NB4 (cell line): ENCODE measurements at regions not wholly inside any gene's neighbourhood (a gene's known extent, or its start where the extent isn't known, plus 50 kb on each side); places are given as distances from the start of the nearest gene placed in this dataset.

Source experiments
- POLR2A ChIP-seq: IDR thresholded peaks from 2 replicates; pipeline ENCODE4 v1.6.1; 2011; ENCODE audit warnings: mild to moderate bottlenecking; ENCODE audit not compliant: insufficient read length; ENCODE audit errors: extremely low read depth
- TF ChIP-seq, protein P1 (sequence below): IDR thresholded peaks from one replicate; pipeline ENCODE4 v1.5.1; 2012; ENCODE audit warnings: low read depth, low read length

DNA sequence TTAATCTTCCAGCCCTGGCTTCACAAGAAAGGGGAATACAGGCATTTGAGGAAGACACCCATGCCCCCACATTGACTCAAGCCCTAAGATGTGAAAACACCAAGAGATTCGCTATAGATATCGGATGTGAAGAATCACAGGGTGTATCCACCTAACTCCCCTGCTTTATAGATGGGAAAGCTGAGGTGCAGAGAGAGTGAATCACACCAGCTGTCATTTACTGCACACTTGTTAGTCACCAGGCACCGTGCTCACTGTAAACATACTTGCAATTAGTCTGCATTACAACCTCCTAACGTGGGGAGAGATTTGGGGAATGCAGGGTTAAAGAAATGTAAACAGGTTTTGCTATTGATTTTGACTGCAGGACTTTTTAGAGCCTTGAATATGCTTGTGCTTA is 325.5 kb downstream of the C16orf95 start:
- TF ChIP-seq POLR2A, result no peak
- TF ChIP-seq, protein P1, sequence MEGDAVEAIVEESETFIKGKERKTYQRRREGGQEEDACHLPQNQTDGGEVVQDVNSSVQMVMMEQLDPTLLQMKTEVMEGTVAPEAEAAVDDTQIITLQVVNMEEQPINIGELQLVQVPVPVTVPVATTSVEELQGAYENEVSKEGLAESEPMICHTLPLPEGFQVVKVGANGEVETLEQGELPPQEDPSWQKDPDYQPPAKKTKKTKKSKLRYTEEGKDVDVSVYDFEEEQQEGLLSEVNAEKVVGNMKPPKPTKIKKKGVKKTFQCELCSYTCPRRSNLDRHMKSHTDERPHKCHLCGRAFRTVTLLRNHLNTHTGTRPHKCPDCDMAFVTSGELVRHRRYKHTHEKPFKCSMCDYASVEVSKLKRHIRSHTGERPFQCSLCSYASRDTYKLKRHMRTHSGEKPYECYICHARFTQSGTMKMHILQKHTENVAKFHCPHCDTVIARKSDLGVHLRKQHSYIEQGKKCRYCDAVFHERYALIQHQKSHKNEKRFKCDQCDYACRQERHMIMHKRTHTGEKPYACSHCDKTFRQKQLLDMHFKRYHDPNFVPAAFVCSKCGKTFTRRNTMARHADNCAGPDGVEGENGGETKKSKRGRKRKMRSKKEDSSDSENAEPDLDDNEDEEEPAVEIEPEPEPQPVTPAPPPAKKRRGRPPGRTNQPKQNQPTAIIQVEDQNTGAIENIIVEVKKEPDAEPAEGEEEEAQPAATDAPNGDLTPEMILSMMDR, result no peak
